Liver (tissue), 6 donors: ENCODE measurements at regions not wholly inside any gene's neighbourhood (a gene's known extent, or its start where the extent isn't known, plus 50 kb on each side); places are given as distances from the start of the nearest gene placed in this dataset.
"Not testable (repeated sequence)": the region's sequence is repeated elsewhere in the genome, so short reads cannot be mapped to it uniquely, and the experiment has no call there.

Experiments used
- DNase-seq: peaks from one replicate; pipeline ENCODE4 v3.0.0-alpha.2; 2017; ENCODE audit warnings: low spot score
- H3K27ac ChIP-seq, 2 donors: one replicate each; pipeline ENCODE4 v1.7.0; 2013; ENCODE audit warnings: inconsistent platforms in 2 of 2, low read length in 2 of 2, control low read depth in 1 of 2, low read depth in 1 of 2, mild to moderate bottlenecking in 1 of 2
- H3K27me3 ChIP-seq, 4 donors: one replicate each; pipeline versions ENCODE4 v1.6.1 to v1.7.0; 2013; ENCODE audit warnings: low read length in 3 of 4, inconsistent platforms in 1 of 4, mild to moderate bottlenecking in 1 of 4, moderate library complexity in 1 of 4; ENCODE audit not compliant: control insufficient read depth in 4 of 4, insufficient read depth in 4 of 4
- H3K36me3 ChIP-seq, 4 donors: one replicate each; pipeline versions ENCODE4 v1.6.1 to v1.7.0; 2013; ENCODE audit warnings: low read length in 3 of 4, mild to moderate bottlenecking in 3 of 4, low read depth in 1 of 4, moderate library complexity in 1 of 4; ENCODE audit not compliant: control insufficient read depth in 4 of 4, insufficient read depth in 3 of 4
- H3K4me1 ChIP-seq, 4 donors: one replicate each; pipeline versions ENCODE4 v1.6.1 to v1.7.0; 2013; ENCODE audit warnings: low read length in 3 of 4, mild to moderate bottlenecking in 3 of 4, moderate library complexity in 1 of 4; ENCODE audit not compliant: control insufficient read depth in 4 of 4, insufficient read depth in 4 of 4
- H3K4me3 ChIP-seq, 3 donors: one replicate each; pipeline versions ENCODE4 v1.6.1 to v1.7.0; 2013; ENCODE audit warnings: low read length in 3 of 3, control low read depth in 1 of 3, low read depth in 1 of 3, mild to moderate bottlenecking in 1 of 3
- H3K9ac ChIP-seq, 2 donors: one replicate each; pipeline ENCODE4 v1.7.0; 2013; ENCODE audit warnings: low read length in 2 of 2, mild to moderate bottlenecking in 2 of 2, moderate library complexity in 2 of 2, control low read depth in 1 of 2, low read depth in 1 of 2
- H3K9me3 ChIP-seq, 4 donors: one replicate each; pipeline versions ENCODE4 v1.6.1 to v1.7.0; 2013; ENCODE audit warnings: low read length in 3 of 4; ENCODE audit not compliant: control insufficient read depth in 4 of 4
- WGBS: extraction: QIAGEN DNeasy Blood & Tissue Kit; methylation state at CpG from one replicate; pipeline ENCODE4 v1.1.7; 2013; 5-methylcytosine and 5-hydroxymethylcytosine counted together
- donor health status: healthy.
- donor health status: healthy.
- donor health status: healthy.

GRCh38 chrX:14984425-14984824 is 111.2 kb downstream of the MOSPD2 start:
- not testable (repeated sequence) for H3K27ac ChIP-seq, H3K4me1 ChIP-seq, H3K4me3 ChIP-seq, H3K36me3 ChIP-seq, H3K27me3 ChIP-seq, DNase-seq, H3K9ac ChIP-seq, H3K9me3 ChIP-seq
- 95% methylated on average over 5 of the region's 5 CpGs for WGBS
